WTC11 (cell line): ENCODE measurements at regions not wholly inside any gene's neighbourhood (a gene's known extent, or its start where the extent isn't known, plus 50 kb on each side); places are given as distances from the start of the nearest gene placed in this dataset.

Source experiments
- ATAC-seq: fragments of 200-7000 bp; cut with Tn5 transposase; 2 replicates; pipeline ENCODE4 v1.10.0; 2021; ENCODE audit warnings: mild to moderate bottlenecking, moderate library complexity
- CTCF ChIA-PET: fragments of 300-600 bp; sonication (Branson Sonifier 250); formaldehyde crosslinking; loops from one replicate; lab custom pipeline; 2021; ENCODE audit warnings: antibody characterized with exemption; lab: Charles Lee
- POLR2A ChIA-PET: fragments of 350-600 bp; sonication (Branson Sonifier 250); formaldehyde crosslinking; loops from one replicate; lab custom pipeline; 2021; ENCODE audit warnings: antibody characterized with exemption; lab: Charles Lee
- DNase-seq: peaks from one replicate; pipeline ENCODE4 v3.0.0; 2021; ENCODE audit warnings: low spot score
- H3K27ac Mint-ChIP-seq: 2 replicates; pipeline ENCODE4 v1.8.0; 2021; ENCODE audit warnings: mixed read lengths
- H3K27me3 Mint-ChIP-seq: 2 replicates; pipeline ENCODE4 v1.8.0; 2021; ENCODE audit warnings: low read depth, mild to moderate bottlenecking, moderate library complexity, mixed read lengths
- H3K36me3 Mint-ChIP-seq: 2 replicates; pipeline ENCODE4 v1.8.0; 2021; ENCODE audit warnings: mixed read lengths
- H3K4me1 Mint-ChIP-seq: 2 replicates; pipeline ENCODE4 v1.8.0; 2022; ENCODE audit warnings: mixed read lengths
- H3K4me3 Mint-ChIP-seq: 2 replicates; pipeline ENCODE4 v1.8.0; 2021; ENCODE audit warnings: mild to moderate bottlenecking, moderate library complexity, mixed read lengths
- H3K9me3 Mint-ChIP-seq: 2 replicates; pipeline ENCODE4 v1.8.0; 2021; ENCODE audit warnings: mixed read lengths
- CREM ChIP-seq: sonication (generic); formaldehyde crosslinking; IDR thresholded peaks from 2 replicates; pipeline ENCODE4 v1.8.1; 2022; ENCODE audit warnings: mild to moderate bottlenecking, missing genetic modification reagents, moderate library complexity
- EMX1 ChIP-seq: fragments of 250-450 bp; sonication (Bioruptor Pico); IDR thresholded peaks from 2 replicates; pipeline ENCODE4 v1.8.0; 2021; ENCODE audit warnings: mild to moderate bottlenecking
- IRF2 ChIP-seq: sonication (generic); formaldehyde crosslinking; IDR thresholded peaks from 2 replicates; pipeline ENCODE4 v1.8.0; 2022; ENCODE audit warnings: low read depth, missing genetic modification reagents, borderline replicate concordance
- JAZF1 ChIP-seq: fragments of 250-450 bp; sonication (Bioruptor Pico); IDR thresholded peaks from 2 replicates; pipeline ENCODE4 v1.9.0; 2021; ENCODE audit warnings: moderate library complexity, mild to moderate bottlenecking, inconsistent platforms
- JUN ChIP-seq: sonication (generic); formaldehyde crosslinking; IDR thresholded peaks from 2 replicates; pipeline ENCODE4 v1.8.0; 2023; ENCODE audit warnings: mild to moderate bottlenecking, missing genetic modification reagents
- MXD4 ChIP-seq: fragments of 250-450 bp; sonication (Bioruptor Pico); IDR thresholded peaks from 2 replicates; pipeline ENCODE4 v1.8.0; 2021; ENCODE audit warnings: mild to moderate bottlenecking, moderate library complexity, borderline replicate concordance
- MYBL2 ChIP-seq: sonication (generic); formaldehyde crosslinking; IDR thresholded peaks from 2 replicates; pipeline ENCODE4 v1.8.1; 2023; ENCODE audit warnings: mild to moderate bottlenecking, moderate library complexity, missing genetic modification reagents
- NFATC4 ChIP-seq: fragments of 250-450 bp; sonication (Bioruptor Pico); IDR thresholded peaks from 2 replicates; pipeline ENCODE4 v1.9.0; 2021; ENCODE audit warnings: mild to moderate bottlenecking
- NFYB ChIP-seq: sonication (generic); formaldehyde crosslinking; conservative IDR thresholded peaks from 2 replicates; pipeline ENCODE4 v1.8.0; 2022; ENCODE audit warnings: low read depth, missing genetic modification reagents
- PRRX2 ChIP-seq: fragments of 250-450 bp; sonication (Bioruptor Pico); IDR thresholded peaks from 2 replicates; pipeline ENCODE4 v1.8.0; 2021; ENCODE audit warnings: mild to moderate bottlenecking
- ZBTB21 ChIP-seq: sonication (generic); formaldehyde crosslinking; IDR thresholded peaks from 2 replicates; pipeline ENCODE4 v1.8.1; 2023; ENCODE audit warnings: mild to moderate bottlenecking, missing genetic modification reagents, borderline replicate concordance
- ZNF121 ChIP-seq: sonication (generic); formaldehyde crosslinking; IDR thresholded peaks from 2 replicates; pipeline ENCODE4 v1.8.0; 2023; ENCODE audit warnings: missing genetic modification reagents
- ZNF138 ChIP-seq: sonication (generic); formaldehyde crosslinking; conservative IDR thresholded peaks from 2 replicates; pipeline ENCODE4 v1.8.1; 2022; ENCODE audit warnings: mild to moderate bottlenecking, moderate library complexity, missing genetic modification reagents
- ZNF232 ChIP-seq: sonication (generic); formaldehyde crosslinking; IDR thresholded peaks from 2 replicates; pipeline ENCODE4 v1.8.0; 2022; ENCODE audit warnings: mild to moderate bottlenecking, missing genetic modification reagents
- ZNF396 ChIP-seq: fragments of 250-450 bp; sonication (Bioruptor Pico); IDR thresholded peaks from 2 replicates; pipeline ENCODE4 v1.8.0; 2021; ENCODE audit warnings: mild to moderate bottlenecking, moderate library complexity, borderline replicate concordance
- ZNF423 ChIP-seq: fragments of 250-450 bp; sonication (Bioruptor Pico); IDR thresholded peaks from 2 replicates; pipeline ENCODE4 v2.1.2; 2022; ENCODE audit warnings: mild to moderate bottlenecking, moderate library complexity
- TF ChIP-seq, protein P1 (sequence below): sonication (generic); formaldehyde crosslinking; IDR thresholded peaks from 2 replicates; pipeline ENCODE4 v1.8.0; 2022; ENCODE audit warnings: mild to moderate bottlenecking, missing genetic modification reagents
- TF ChIP-seq, protein P2 (sequence below): sonication (generic); formaldehyde crosslinking; IDR thresholded peaks from 2 replicates; pipeline ENCODE4 v1.8.0; 2023; ENCODE audit warnings: missing genetic modification reagents
- TF ChIP-seq, protein P3 (sequence below): fragments of 250-450 bp; sonication (Bioruptor Pico); IDR thresholded peaks from 2 replicates; pipeline ENCODE4 v1.9.0; 2021; ENCODE audit warnings: moderate library complexity, mild to moderate bottlenecking, inconsistent platforms, borderline replicate concordance
- TF ChIP-seq, protein P4 (sequence below): sonication (generic); formaldehyde crosslinking; IDR thresholded peaks from 2 replicates; pipeline ENCODE4 v1.8.1; 2023; ENCODE audit warnings: mild to moderate bottlenecking, missing genetic modification reagents
- TF ChIP-seq, protein P5 (sequence below): sonication (generic); formaldehyde crosslinking; IDR thresholded peaks from 2 replicates; pipeline ENCODE4 v1.8.1; 2023; ENCODE audit warnings: mild to moderate bottlenecking, missing genetic modification reagents, moderate library complexity
- TF ChIP-seq, protein P6 (sequence below): sonication (generic); formaldehyde crosslinking; IDR thresholded peaks from 2 replicates; pipeline ENCODE4 v1.8.0; 2023; ENCODE audit warnings: mild to moderate bottlenecking, missing genetic modification reagents

DNA sequence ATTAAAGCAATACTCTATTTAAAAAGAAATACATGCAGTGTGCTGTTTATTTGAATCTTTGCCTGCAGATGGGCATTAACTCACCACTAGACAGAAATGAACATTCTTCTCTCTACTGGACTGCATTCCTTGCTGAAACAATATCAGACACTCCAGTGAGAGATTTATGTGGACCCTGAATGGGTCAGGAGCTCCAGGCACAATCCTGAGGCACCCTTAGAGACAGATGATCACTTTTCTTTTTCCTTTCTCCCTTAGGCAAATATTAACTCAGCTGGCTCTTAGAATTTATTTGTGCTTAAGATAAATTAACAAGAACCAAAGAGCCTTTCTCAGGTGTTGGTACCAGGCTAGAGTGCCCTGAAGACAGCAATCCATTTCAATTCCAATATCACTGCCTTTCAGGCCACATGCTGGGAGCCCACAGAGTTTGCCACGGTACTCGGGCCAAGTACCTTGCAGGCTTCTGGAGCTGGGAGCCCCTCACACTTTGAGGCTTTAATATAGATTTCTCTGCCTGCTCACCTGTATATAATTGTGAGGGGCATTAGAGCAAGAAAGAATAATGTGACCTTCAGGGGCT lies 173.0 kb downstream of the EMP1 start:
- peaks cover 2% of the 10 kb centered on the region for H3K27me3 Mint-ChIP-seq

DNA sequence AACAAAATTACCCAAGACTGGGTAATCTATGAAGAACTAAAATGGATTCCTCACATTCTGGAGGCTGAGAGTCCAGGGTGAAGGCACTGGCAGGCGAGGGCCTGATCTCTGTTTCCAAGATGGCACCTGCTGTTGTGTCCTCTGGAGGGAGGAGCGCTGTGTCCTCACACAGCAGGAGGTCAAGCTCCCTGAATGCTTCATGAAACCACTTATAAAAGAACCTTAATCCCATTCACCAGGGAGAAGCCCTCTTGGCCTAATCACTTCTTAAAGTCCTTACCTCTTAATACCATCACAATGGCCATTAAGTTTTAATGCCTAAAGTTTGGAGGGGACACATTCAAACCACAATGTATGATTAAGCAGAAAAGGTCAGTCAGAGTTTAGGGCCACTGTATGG lies 172.4 kb downstream of the EMP1 start:
- no peak overlapping the region for H3K4me3 Mint-ChIP-seq
- ChIA-PET CTCF (no interaction called here), POLR2A (no interaction called here)
- ATAC-seq (no peak), DNase-seq (no peak)
- H3K27ac Mint-ChIP-seq = no peak overlapping the region
- no peaks in the 10 kb centered on the region; the same call in 1 of the 2 replicates for H3K4me1 Mint-ChIP-seq
- peaks cover 8% of the 10 kb centered on the region for H3K9me3 Mint-ChIP-seq
- H3K36me3 Mint-ChIP-seq = no peaks in the 10 kb centered on the region
- TF ChIP-seq, protein P1, sequence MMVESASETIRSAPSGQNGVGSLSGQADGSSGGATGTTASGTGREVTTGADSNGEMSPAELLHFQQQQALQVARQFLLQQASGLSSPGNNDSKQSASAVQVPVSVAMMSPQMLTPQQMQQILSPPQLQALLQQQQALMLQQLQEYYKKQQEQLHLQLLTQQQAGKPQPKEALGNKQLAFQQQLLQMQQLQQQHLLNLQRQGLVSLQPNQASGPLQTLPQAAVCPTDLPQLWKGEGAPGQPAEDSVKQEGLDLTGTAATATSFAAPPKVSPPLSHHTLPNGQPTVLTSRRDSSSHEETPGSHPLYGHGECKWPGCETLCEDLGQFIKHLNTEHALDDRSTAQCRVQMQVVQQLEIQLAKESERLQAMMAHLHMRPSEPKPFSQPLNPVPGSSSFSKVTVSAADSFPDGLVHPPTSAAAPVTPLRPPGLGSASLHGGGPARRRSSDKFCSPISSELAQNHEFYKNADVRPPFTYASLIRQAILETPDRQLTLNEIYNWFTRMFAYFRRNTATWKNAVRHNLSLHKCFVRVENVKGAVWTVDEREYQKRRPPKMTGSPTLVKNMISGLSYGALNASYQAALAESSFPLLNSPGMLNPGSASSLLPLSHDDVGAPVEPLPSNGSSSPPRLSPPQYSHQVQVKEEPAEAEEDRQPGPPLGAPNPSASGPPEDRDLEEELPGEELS = no peak
- TF ChIP-seq, protein P2, sequence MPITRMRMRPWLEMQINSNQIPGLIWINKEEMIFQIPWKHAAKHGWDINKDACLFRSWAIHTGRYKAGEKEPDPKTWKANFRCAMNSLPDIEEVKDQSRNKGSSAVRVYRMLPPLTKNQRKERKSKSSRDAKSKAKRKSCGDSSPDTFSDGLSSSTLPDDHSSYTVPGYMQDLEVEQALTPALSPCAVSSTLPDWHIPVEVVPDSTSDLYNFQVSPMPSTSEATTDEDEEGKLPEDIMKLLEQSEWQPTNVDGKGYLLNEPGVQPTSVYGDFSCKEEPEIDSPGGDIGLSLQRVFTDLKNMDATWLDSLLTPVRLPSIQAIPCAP (CRISPR knock-in tag) = no peak
- no peak for TF ChIP-seq NFATC4 (CRISPR knock-in tag)
- TF ChIP-seq ZNF121 (CRISPR knock-in tag) = no peak
- TF ChIP-seq, protein P3, sequence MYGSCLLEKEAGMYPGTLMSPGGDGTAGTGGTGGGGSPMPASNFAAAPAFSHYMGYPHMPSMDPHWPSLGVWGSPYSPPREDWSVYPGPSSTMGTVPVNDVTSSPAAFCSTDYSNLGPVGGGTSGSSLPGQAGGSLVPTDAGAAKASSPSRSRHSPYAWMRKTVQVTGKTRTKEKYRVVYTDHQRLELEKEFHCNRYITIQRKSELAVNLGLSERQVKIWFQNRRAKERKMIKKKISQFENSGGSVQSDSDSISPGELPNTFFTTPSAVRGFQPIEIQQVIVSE (CRISPR knock-in tag) = no peak
- no peak for TF ChIP-seq JAZF1 (CRISPR knock-in tag)
- no peak for TF ChIP-seq ZNF423 (CRISPR knock-in tag)
- H3K27me3 Mint-ChIP-seq = peaks cover 2% of the 10 kb centered on the region

More for the DNA sequence above, 173.0 kb downstream of the EMP1 start:
- CTCF ChIA-PET = no interaction called here
- Mint-ChIP-seq H3K4me3 (no peak overlapping the region), H3K36me3 (no peaks in the 10 kb centered on the region), H3K4me1 (no peaks in the 10 kb centered on the region; the same call in 1 of the 2 replicates), H3K27ac (no peak overlapping the region), H3K9me3 (peaks cover 7% of the 10 kb centered on the region)
- no peak for ATAC-seq
- POLR2A ChIA-PET = interaction anchor here (1.2 kb wide), 1 partner anchor 13 kb away, joined by 3 read pairs; no protein-coding TSS in a partner anchor
- no peak for DNase-seq
- no peak for TF ChIP-seq IRF2 (CRISPR knock-in tag)
- TF ChIP-seq EMX1 = no peak
- TF ChIP-seq, protein P4, sequence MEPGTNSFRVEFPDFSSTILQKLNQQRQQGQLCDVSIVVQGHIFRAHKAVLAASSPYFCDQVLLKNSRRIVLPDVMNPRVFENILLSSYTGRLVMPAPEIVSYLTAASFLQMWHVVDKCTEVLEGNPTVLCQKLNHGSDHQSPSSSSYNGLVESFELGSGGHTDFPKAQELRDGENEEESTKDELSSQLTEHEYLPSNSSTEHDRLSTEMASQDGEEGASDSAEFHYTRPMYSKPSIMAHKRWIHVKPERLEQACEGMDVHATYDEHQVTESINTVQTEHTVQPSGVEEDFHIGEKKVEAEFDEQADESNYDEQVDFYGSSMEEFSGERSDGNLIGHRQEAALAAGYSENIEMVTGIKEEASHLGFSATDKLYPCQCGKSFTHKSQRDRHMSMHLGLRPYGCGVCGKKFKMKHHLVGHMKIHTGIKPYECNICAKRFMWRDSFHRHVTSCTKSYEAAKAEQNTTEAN = no peak
- TF ChIP-seq MXD4 (CRISPR knock-in tag) = no peak
- TF ChIP-seq ZNF396 (CRISPR knock-in tag) = no peak
- no peak for TF ChIP-seq PRRX2 (CRISPR knock-in tag)
- TF ChIP-seq MYBL2 = no peak
- TF ChIP-seq JUN (CRISPR knock-in tag) = no peak

DNA sequence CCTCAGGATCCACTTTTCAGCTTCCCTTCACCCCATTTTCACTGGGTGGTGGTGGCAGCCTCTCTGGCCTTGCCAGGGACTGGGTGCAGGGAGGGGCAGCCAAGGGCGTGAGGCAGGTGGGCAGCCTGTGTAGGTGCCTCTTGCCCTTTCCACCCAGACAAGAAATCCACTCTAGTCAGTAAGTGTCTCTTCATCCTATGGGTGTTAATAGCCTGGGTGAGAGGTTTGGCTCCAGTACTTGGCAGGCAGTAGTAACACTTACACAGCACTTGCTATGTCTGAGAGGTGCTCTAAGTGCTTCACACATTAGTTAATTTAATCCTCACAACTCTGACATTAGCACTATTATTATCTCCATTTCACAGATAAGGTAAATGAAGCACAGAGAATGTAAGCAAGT lies 171.9 kb downstream of the EMP1 start:
- DNase-seq (no peak), ATAC-seq (no peak)
- Mint-ChIP-seq H3K9me3 (peaks cover 8% of the 10 kb centered on the region), H3K4me3 (no peak overlapping the region), H3K27ac (no peak overlapping the region), H3K4me1 (no peaks in the 10 kb centered on the region; the same call in 1 of the 2 replicates), H3K36me3 (no peaks in the 10 kb centered on the region), H3K27me3 (peaks cover 2% of the 10 kb centered on the region)
- ChIA-PET POLR2A (no interaction called here), CTCF (interaction anchor here (1.2 kb wide), 1 partner anchor 112 kb away, joined by 3 read pairs; no protein-coding TSS in a partner anchor)
- TF ChIP-seq, protein P5, sequence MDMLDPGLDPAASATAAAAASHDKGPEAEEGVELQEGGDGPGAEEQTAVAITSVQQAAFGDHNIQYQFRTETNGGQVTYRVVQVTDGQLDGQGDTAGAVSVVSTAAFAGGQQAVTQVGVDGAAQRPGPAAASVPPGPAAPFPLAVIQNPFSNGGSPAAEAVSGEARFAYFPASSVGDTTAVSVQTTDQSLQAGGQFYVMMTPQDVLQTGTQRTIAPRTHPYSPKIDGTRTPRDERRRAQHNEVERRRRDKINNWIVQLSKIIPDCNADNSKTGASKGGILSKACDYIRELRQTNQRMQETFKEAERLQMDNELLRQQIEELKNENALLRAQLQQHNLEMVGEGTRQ (CRISPR knock-in tag) = no peak
- TF ChIP-seq NFYB (CRISPR knock-in tag) (no peak), CREM (CRISPR knock-in tag) (no peak), ZNF232 (CRISPR knock-in tag) (no peak), ZBTB21 (no peak), ZNF138 (CRISPR knock-in tag) (no peak)
- TF ChIP-seq, protein P1 = no peak
- TF ChIP-seq, protein P6, sequence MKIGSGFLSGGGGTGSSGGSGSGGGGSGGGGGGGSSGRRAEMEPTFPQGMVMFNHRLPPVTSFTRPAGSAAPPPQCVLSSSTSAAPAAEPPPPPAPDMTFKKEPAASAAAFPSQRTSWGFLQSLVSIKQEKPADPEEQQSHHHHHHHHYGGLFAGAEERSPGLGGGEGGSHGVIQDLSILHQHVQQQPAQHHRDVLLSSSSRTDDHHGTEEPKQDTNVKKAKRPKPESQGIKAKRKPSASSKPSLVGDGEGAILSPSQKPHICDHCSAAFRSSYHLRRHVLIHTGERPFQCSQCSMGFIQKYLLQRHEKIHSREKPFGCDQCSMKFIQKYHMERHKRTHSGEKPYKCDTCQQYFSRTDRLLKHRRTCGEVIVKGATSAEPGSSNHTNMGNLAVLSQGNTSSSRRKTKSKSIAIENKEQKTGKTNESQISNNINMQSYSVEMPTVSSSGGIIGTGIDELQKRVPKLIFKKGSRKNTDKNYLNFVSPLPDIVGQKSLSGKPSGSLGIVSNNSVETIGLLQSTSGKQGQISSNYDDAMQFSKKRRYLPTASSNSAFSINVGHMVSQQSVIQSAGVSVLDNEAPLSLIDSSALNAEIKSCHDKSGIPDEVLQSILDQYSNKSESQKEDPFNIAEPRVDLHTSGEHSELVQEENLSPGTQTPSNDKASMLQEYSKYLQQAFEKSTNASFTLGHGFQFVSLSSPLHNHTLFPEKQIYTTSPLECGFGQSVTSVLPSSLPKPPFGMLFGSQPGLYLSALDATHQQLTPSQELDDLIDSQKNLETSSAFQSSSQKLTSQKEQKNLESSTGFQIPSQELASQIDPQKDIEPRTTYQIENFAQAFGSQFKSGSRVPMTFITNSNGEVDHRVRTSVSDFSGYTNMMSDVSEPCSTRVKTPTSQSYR (CRISPR knock-in tag) = no peak
